ENCODE measurements at regions not wholly inside any gene's neighbourhood (a gene's known extent, or its start where the extent isn't known, plus 50 kb on each side); places are given as distances from the start of the nearest gene placed in this dataset.

- Histone ChIP-seq H3K4me1 (no peaks in the 10 kb centered on the region), H3K4me3 (no peak overlapping the region), H3K9me3 (peaks cover 14% of the 10 kb centered on the region), H3K27me3 (ENCODE audit: insufficient read depth in 3 of 3, low read length in 2 of 3) (peaks cover 0 to 3% (median 0%) of the 10 kb centered on the region in 3 donors), H3K27ac (no peak overlapping the region), H3K36me3 (ENCODE audit: insufficient read depth in 1 of 2, low read depth in 1 of 2) (no peaks in the 10 kb centered on the region)
- 91 to 97% (median 97%) methylated on average over 1 of the region's 1 CpG for WGBS, 3 donors
- no peak for ATAC-seq
- intact Hi-C loops (cut with DNase I) = no loop called here
- no peak for TF ChIP-seq CTCF (IDR thresholded peaks at IDR 0.05)
- DNase-seq = no peak
Observed at GRCh38 chr10:129085811-129086210, 381.2 kb upstream of the MGMT start.

- Histone ChIP-seq H3K27me3 (ENCODE audit: insufficient read depth in 3 of 3, low read length in 2 of 3) (peaks cover 0 to 3% (median 0%) of the 10 kb centered on the region in 3 donors), H3K4me3 (no peak overlapping the region), H3K4me1 (no peaks in the 10 kb centered on the region), H3K9me3 (no peaks in the 10 kb centered on the region), H3K27ac (no peak overlapping the region), H3K36me3 (ENCODE audit: insufficient read depth in 1 of 2, low read depth in 1 of 2) (no peaks in the 10 kb centered on the region)
- TF ChIP-seq CTCF (IDR thresholded peaks at IDR 0.05) = no peak
- DNase-seq = no peak
- intact Hi-C loops (cut with DNase I) = no loop called here
- no peak for ATAC-seq
- WGBS, 3 donors = 71 to 76% (median 71%) methylated on average over 4 of the region's 4 CpGs
Observed at GRCh38 chr10:129089341-129089740, 377.7 kb upstream of the MGMT start.

- ATAC-seq (no peak), DNase-seq (no peak)
- Histone ChIP-seq H3K9me3 (no peaks in the 10 kb centered on the region), H3K36me3 (ENCODE audit: insufficient read depth in 1 of 2, low read depth in 1 of 2) (no peaks in the 10 kb centered on the region), H3K4me1 (no peaks in the 10 kb centered on the region), H3K4me3 (no peak overlapping the region), H3K27ac (no peak overlapping the region), H3K27me3 (ENCODE audit: insufficient read depth in 3 of 3, low read length in 2 of 3) (peaks cover 0 to 3% (median 0%) of the 10 kb centered on the region in 3 donors)
- TF ChIP-seq CTCF (IDR thresholded peaks at IDR 0.05) = no peak
- intact Hi-C loops (cut with DNase I) = no loop called here
- WGBS, 3 donors = 89 to 92% (median 92%) methylated on average over 6 of the region's 6 CpGs
Observed at GRCh38 chr10:129090165-129090564, 376.9 kb upstream of the MGMT start.

- DNase-seq (no peak), ATAC-seq (no peak)
- Histone ChIP-seq H3K27me3 (ENCODE audit: insufficient read depth in 3 of 3, low read length in 2 of 3) (peaks cover 0 to 3% (median 0%) of the 10 kb centered on the region in 3 donors), H3K4me3 (no peak overlapping the region), H3K4me1 (no peaks in the 10 kb centered on the region), H3K27ac (no peak overlapping the region), H3K36me3 (ENCODE audit: insufficient read depth in 1 of 2, low read depth in 1 of 2) (no peaks in the 10 kb centered on the region), H3K9me3 (no peaks in the 10 kb centered on the region)
- no peak for TF ChIP-seq CTCF (IDR thresholded peaks at IDR 0.05)
- intact Hi-C loops (cut with DNase I) = no loop called here
- WGBS, 3 donors = 88 to 93% (median 88%) methylated on average over 6 of the region's 6 CpGs
Observed at GRCh38 chr10:129090618-129091366, 376.2 kb upstream of the MGMT start.

- no peaks in the 10 kb centered on the region for H3K9me3 ChIP-seq
- no peak for TF ChIP-seq CTCF (IDR thresholded peaks at IDR 0.05)
- no peak overlapping the region for H3K4me3 ChIP-seq
- intact Hi-C loops (cut with DNase I) = no loop called here
- no peaks in the 10 kb centered on the region for H3K27me3 ChIP-seq (ENCODE audit: insufficient read depth in 3 of 3, low read length in 2 of 3)
- no peak for ATAC-seq
- no peaks in the 10 kb centered on the region for H3K4me1 ChIP-seq
- 88 to 92% (median 91%) methylated on average over 8 of the region's 8 CpGs for WGBS, 3 donors
- H3K36me3 ChIP-seq (ENCODE audit: insufficient read depth in 1 of 2, low read depth in 1 of 2) = no peaks in the 10 kb centered on the region
- no peak for DNase-seq
- no peak overlapping the region for H3K27ac ChIP-seq
Observed at GRCh38 chr10:129093641-129094040, 373.4 kb upstream of the MGMT start.
